ENCODE measurements at regions not wholly inside any gene's neighbourhood (a gene's known extent, or its start where the extent isn't known, plus 50 kb on each side); places are given as distances from the start of the nearest gene placed in this dataset.

- TF ChIP-seq CTCF (IDR thresholded peaks at IDR 0.05; ENCODE audit: low read depth, low read length), result no peak
- TF ChIP-seq POLR2A (IDR thresholded peaks at IDR 0.05; ENCODE audit: extremely low read depth, insufficient read length), result no peak
- no peak for TF ChIP-seq MAX (IDR thresholded peaks at IDR 0.05; ENCODE audit: low read depth, low read length)
These were observed 197.6 kb downstream of the SLC38A4 start for GRCh38 chr12:46628176-46628575.

Measured in NB4 (cell line).